ENCODE measurements at regions not wholly inside any gene's neighbourhood (a gene's known extent, or its start where the extent isn't known, plus 50 kb on each side); places are given as distances from the start of the nearest gene placed in this dataset.

DNA sequence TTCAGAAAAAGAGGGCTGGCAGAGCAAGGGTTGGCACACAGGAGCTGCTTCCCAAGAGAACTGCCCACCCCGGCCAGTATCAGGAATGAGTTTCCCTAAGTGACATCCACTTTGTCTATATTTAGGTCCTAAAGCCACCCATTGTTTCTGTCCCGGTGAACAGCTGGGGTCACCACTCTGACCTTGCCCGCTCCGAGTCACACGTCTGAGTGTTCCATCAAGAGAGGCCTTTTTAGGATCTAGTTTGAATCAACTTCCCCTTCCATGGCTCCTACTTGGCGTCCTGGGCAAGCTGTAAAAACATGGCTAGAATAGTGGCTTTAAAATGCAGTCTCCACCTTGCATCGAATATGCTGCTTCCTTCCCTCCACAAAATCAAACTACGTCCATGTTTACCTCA is 109.6 kb upstream of the ARHGEF3 start:
- intact Hi-C loops (cut with DNase I): no loop called here
- H3K27me3 ChIP-seq (ENCODE audit: insufficient read depth in 3 of 3, low read length in 2 of 3): no peaks in the 10 kb centered on the region
- ATAC-seq (no peak), DNase-seq (no peak)
- no peaks in the 10 kb centered on the region for H3K36me3 ChIP-seq (ENCODE audit: insufficient read depth in 1 of 2, low read depth in 1 of 2)
- H3K9me3 ChIP-seq: no peaks in the 10 kb centered on the region
- WGBS, 3 donors: 44 to 52% (median 51%) methylated on average over 8 of the region's 8 CpGs
- H3K27ac ChIP-seq: no peak overlapping the region
- no peaks in the 10 kb centered on the region for H3K4me1 ChIP-seq
- TF ChIP-seq, protein P1, sequence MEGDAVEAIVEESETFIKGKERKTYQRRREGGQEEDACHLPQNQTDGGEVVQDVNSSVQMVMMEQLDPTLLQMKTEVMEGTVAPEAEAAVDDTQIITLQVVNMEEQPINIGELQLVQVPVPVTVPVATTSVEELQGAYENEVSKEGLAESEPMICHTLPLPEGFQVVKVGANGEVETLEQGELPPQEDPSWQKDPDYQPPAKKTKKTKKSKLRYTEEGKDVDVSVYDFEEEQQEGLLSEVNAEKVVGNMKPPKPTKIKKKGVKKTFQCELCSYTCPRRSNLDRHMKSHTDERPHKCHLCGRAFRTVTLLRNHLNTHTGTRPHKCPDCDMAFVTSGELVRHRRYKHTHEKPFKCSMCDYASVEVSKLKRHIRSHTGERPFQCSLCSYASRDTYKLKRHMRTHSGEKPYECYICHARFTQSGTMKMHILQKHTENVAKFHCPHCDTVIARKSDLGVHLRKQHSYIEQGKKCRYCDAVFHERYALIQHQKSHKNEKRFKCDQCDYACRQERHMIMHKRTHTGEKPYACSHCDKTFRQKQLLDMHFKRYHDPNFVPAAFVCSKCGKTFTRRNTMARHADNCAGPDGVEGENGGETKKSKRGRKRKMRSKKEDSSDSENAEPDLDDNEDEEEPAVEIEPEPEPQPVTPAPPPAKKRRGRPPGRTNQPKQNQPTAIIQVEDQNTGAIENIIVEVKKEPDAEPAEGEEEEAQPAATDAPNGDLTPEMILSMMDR (IDR thresholded peaks at IDR 0.05): no peak
- no peak overlapping the region for H3K4me3 ChIP-seq

GRCh38 chr3:56909349-56909748 is 107.6 kb upstream of the ARHGEF3 start:
- no peak for ATAC-seq
- intact Hi-C loops (cut with DNase I): no loop called here

GRCh38 chr3:56908004-56908403 is 106.3 kb upstream of the ARHGEF3 start:
- H3K36me3 ChIP-seq (ENCODE audit: insufficient read depth in 1 of 2, low read depth in 1 of 2): no peaks in the 10 kb centered on the region
- intact Hi-C loops (cut with DNase I): no loop called here
- H3K9me3 ChIP-seq: no peaks in the 10 kb centered on the region
- 78 to 93% (median 78%) methylated on average over 5 of the region's 5 CpGs for WGBS, 3 donors
- ATAC-seq (no peak), DNase-seq (no peak)
- H3K4me3 ChIP-seq: no peak overlapping the region
- H3K4me1 ChIP-seq: no peaks in the 10 kb centered on the region
- H3K27ac ChIP-seq: no peak overlapping the region
- TF ChIP-seq, protein P1 (IDR thresholded peaks at IDR 0.05): no peak
- H3K27me3 ChIP-seq (ENCODE audit: insufficient read depth in 3 of 3, low read length in 2 of 3): no peaks in the 10 kb centered on the region

More at GRCh38 chr3:56909349-56909748, 107.6 kb upstream of the ARHGEF3 start:
- H3K27ac ChIP-seq: no peak overlapping the region
- whole genome bisulfite sequencing, 3 donors: 94 to 96% (median 96%) methylated on average over 6 of the region's 6 CpGs
- no peaks in the 10 kb centered on the region for H3K36me3 ChIP-seq (ENCODE audit: insufficient read depth in 1 of 2, low read depth in 1 of 2)
- H3K4me3 ChIP-seq: no peak overlapping the region
- TF ChIP-seq, protein P1 (IDR thresholded peaks at IDR 0.05): no peak
- no peaks in the 10 kb centered on the region for H3K27me3 ChIP-seq (ENCODE audit: insufficient read depth in 3 of 3, low read length in 2 of 3)
- no peaks in the 10 kb centered on the region for H3K9me3 ChIP-seq
- DNase-seq: no peak
- H3K4me1 ChIP-seq: no peaks in the 10 kb centered on the region

DNA sequence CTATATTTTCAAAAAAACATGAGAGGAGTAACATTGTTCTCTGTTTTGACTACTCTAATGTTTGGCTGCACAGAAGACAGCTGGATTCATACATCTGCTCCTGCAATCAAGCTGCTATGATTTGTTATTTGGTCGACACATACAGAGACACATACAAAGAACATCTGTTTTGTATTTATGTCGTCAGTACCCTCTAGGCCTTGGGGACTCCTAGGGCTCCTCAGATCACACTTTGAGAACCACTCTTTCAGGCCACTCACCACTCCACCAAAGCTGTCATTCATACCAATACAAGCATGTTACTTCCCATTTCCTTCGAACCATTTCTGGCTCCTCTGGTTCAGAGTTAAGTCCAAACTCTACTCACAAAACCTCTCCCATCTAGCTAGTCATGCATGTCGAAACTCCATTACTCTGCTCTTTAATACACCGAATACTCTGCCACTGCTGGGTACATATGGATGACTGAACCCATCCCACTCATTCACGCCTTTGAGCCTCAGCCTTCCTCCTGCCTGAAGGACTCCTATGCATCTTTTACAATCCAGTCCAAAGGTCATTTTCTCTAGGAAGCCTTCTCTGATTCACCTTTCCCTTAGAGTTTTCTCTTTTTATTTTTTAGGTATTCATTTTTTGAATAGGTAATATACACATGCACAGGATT is 102.9 kb upstream of the ARHGEF3 start:
- H3K36me3 ChIP-seq (ENCODE audit: insufficient read depth in 1 of 2, low read depth in 1 of 2): no peaks in the 10 kb centered on the region
- ATAC-seq (no peak), DNase-seq (no peak)
- no peaks in the 10 kb centered on the region for H3K9me3 ChIP-seq
- no peaks in the 10 kb centered on the region for H3K4me1 ChIP-seq
- no peaks in the 10 kb centered on the region for H3K27me3 ChIP-seq (ENCODE audit: insufficient read depth in 3 of 3, low read length in 2 of 3)
- TF ChIP-seq, protein P1 (IDR thresholded peaks at IDR 0.05): no peak
- H3K4me3 ChIP-seq: no peak overlapping the region
- 46 to 55% (median 51%) methylated on average over 6 of the region's 6 CpGs for WGBS, 3 donors
- intact Hi-C loops (cut with DNase I): no loop called here
- no peak overlapping the region for H3K27ac ChIP-seq

DNA sequence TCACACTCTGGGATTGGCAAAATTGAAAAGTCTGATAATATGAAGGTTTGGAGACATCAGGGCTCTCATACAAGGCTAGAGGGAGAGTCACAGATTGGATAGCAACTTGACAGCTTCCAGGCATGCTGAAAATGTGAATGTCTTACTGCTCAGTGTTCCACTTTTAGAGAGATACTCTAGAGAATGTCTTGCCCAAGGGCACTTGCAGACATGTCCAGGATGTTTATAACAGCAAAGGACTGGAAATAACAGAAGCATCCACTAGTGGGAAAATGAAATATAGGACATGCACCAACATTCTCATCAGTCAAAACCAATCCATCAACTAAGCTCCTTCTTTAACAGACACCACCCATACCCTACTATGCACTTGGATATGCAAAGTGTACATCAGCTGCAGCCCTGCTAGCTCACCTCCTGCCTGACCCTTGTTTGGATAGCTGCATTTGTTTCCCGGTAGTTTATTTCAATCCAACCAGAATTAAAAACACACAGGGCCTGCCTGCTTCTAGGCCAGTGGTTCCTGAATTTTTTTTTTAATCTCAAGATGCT is 101.6 kb upstream of the ARHGEF3 start:
- H3K9me3 ChIP-seq: no peaks in the 10 kb centered on the region
- WGBS, 3 donors: 80 to 84% (median 83%) methylated on average over 1 of the region's 1 CpG
- no peaks in the 10 kb centered on the region for H3K27me3 ChIP-seq (ENCODE audit: insufficient read depth in 3 of 3, low read length in 2 of 3)
- H3K27ac ChIP-seq: no peak overlapping the region
- no peak overlapping the region for H3K4me3 ChIP-seq
- ATAC-seq (no peak), DNase-seq (no peak)
- TF ChIP-seq, protein P1 (IDR thresholded peaks at IDR 0.05): no peak
- H3K36me3 ChIP-seq (ENCODE audit: insufficient read depth in 1 of 2, low read depth in 1 of 2): no peaks in the 10 kb centered on the region
- intact Hi-C loops (cut with DNase I): no loop called here
- no peaks in the 10 kb centered on the region for H3K4me1 ChIP-seq
